ENCODE measurements at regions not wholly inside any gene's neighbourhood (a gene's known extent, or its start where the extent isn't known, plus 50 kb on each side); places are given as distances from the start of the nearest gene placed in this dataset.
"Not testable (repeated sequence)": the region's sequence is repeated elsewhere in the genome, so short reads cannot be mapped to it uniquely, and the experiment has no call there.

DNA sequence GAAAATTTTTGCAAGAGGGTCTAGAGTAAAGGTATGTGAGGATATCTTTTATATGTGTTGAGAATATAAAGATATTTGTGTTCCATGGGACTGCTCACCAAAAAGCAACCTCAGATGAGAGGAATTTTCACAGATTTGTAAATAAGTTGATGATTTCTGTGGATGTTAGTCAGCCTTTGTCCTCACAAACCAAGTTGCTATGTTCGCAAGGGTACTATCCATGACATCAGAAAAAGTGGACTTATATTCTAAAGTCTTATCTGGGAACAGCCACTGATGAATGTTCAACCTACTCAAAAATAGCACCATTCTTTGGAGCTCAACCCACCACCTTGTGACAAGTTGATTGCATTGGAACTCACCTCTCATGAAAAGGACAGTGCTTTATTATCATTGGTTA, 138.6 kb downstream of the PCDH20 start:
- no peak overlapping the region for H3K27ac ChIP-seq (ENCODE audit: low read depth in 2 of 2, low read length in 2 of 2)
- intact Hi-C loops (cut with DNase I) = no loop called here
- no peaks in the 10 kb centered on the region for H3K4me1 ChIP-seq (ENCODE audit: control insufficient read depth in 2 of 3, insufficient read depth in 2 of 3, low read depth in 1 of 3, low read length in 3 of 3)
- no peak overlapping the region for H3K9ac ChIP-seq (ENCODE audit: low read length in 3 of 3)
- no peaks in the 10 kb centered on the region for H3K36me3 ChIP-seq (ENCODE audit: control insufficient read depth in 2 of 3, insufficient read depth in 3 of 3, low read length in 3 of 3)
- no peak overlapping the region for H3K4me3 ChIP-seq (ENCODE audit: low read length in 3 of 3)
- FAIRE-seq (no peak), DNase-seq (no peak)
- H3K9me3 ChIP-seq (ENCODE audit: control insufficient read depth in 2 of 3, insufficient read depth in 1 of 3, low read length in 3 of 3) = no peaks in the 10 kb centered on the region
- H3K27me3 ChIP-seq (ENCODE audit: control insufficient read depth, insufficient read depth, low read length) = no peaks in the 10 kb centered on the region
- TF ChIP-seq, protein P1, sequence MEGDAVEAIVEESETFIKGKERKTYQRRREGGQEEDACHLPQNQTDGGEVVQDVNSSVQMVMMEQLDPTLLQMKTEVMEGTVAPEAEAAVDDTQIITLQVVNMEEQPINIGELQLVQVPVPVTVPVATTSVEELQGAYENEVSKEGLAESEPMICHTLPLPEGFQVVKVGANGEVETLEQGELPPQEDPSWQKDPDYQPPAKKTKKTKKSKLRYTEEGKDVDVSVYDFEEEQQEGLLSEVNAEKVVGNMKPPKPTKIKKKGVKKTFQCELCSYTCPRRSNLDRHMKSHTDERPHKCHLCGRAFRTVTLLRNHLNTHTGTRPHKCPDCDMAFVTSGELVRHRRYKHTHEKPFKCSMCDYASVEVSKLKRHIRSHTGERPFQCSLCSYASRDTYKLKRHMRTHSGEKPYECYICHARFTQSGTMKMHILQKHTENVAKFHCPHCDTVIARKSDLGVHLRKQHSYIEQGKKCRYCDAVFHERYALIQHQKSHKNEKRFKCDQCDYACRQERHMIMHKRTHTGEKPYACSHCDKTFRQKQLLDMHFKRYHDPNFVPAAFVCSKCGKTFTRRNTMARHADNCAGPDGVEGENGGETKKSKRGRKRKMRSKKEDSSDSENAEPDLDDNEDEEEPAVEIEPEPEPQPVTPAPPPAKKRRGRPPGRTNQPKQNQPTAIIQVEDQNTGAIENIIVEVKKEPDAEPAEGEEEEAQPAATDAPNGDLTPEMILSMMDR (IDR thresholded peaks at IDR 0.05; ENCODE audit: borderline replicate concordance, extremely low read depth, insufficient read depth) = no peak

DNA sequence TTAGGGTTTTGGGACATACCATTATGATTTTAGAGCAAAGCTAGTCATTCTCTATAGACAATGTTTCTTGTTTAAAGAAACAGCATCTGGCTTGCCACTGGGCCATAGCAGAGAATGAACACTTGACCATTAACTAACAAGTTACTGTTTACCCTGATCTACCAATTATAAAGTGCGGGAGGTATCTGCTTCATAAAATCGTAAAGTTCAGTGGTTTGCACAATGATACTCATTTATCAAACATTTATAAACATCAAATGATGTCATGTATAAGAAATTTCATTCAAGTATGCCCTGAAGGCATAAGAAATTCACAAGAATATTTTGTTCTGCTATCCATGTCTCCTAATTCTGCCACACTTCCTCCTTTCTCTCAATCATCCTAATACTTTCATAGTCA, 139.2 kb downstream of the PCDH20 start:
- Histone ChIP-seq H3K4me3 (ENCODE audit: low read length in 3 of 3) (no peak overlapping the region), H3K27me3 (ENCODE audit: control insufficient read depth, insufficient read depth, low read length) (no peaks in the 10 kb centered on the region), H3K36me3 (ENCODE audit: control insufficient read depth in 2 of 3, insufficient read depth in 3 of 3, low read length in 3 of 3) (no peaks in the 10 kb centered on the region), H3K27ac (ENCODE audit: low read depth in 2 of 2, low read length in 2 of 2) (no peak overlapping the region), H3K9ac (ENCODE audit: low read length in 3 of 3) (no peak overlapping the region), H3K9me3 (ENCODE audit: control insufficient read depth in 2 of 3, insufficient read depth in 1 of 3, low read length in 3 of 3) (no peaks in the 10 kb centered on the region), H3K4me1 (ENCODE audit: control insufficient read depth in 2 of 3, insufficient read depth in 2 of 3, low read depth in 1 of 3, low read length in 3 of 3) (no peaks in the 10 kb centered on the region)
- FAIRE-seq (no peak), DNase-seq (no peak)
- intact Hi-C loops (cut with DNase I) = no loop called here
- TF ChIP-seq, protein P1 (IDR thresholded peaks at IDR 0.05; ENCODE audit: borderline replicate concordance, extremely low read depth, insufficient read depth) = no peak

DNA sequence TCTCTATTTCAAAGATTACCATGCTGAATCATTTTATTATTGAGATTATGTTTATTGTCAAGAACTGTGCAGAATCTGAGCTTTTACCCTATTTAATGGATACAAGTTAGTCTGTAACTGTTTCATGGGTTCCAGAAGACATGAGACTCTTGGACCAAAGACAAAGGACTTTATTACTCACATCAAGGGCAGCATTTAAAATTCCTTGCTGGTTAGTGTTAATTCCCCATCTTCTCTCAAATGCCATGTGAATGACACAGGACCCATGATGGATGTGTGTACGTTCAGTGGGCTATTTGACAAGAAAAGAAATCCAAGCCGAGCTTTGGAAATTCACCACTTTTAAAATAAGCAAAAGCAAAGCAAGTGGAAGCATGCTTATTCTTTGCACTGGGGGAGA, 139.9 kb downstream of the PCDH20 start:
- no peaks in the 10 kb centered on the region for H3K36me3 ChIP-seq (ENCODE audit: control insufficient read depth in 2 of 3, insufficient read depth in 3 of 3, low read length in 3 of 3)
- no peak overlapping the region for H3K4me3 ChIP-seq (ENCODE audit: low read length in 3 of 3)
- H3K27me3 ChIP-seq (ENCODE audit: control insufficient read depth, insufficient read depth, low read length) = no peaks in the 10 kb centered on the region
- FAIRE-seq = no peak
- intact Hi-C loops (cut with DNase I) = no loop called here
- H3K4me1 ChIP-seq (ENCODE audit: control insufficient read depth in 2 of 3, insufficient read depth in 2 of 3, low read depth in 1 of 3, low read length in 3 of 3) = no peaks in the 10 kb centered on the region
- no peak overlapping the region for H3K9ac ChIP-seq (ENCODE audit: low read length in 3 of 3)
- no peak for DNase-seq
- TF ChIP-seq, protein P1 (IDR thresholded peaks at IDR 0.05; ENCODE audit: borderline replicate concordance, extremely low read depth, insufficient read depth) = no peak
- no peaks in the 10 kb centered on the region for H3K9me3 ChIP-seq (ENCODE audit: control insufficient read depth in 2 of 3, insufficient read depth in 1 of 3, low read length in 3 of 3)
- no peak overlapping the region for H3K27ac ChIP-seq (ENCODE audit: low read depth in 2 of 2, low read length in 2 of 2)

DNA sequence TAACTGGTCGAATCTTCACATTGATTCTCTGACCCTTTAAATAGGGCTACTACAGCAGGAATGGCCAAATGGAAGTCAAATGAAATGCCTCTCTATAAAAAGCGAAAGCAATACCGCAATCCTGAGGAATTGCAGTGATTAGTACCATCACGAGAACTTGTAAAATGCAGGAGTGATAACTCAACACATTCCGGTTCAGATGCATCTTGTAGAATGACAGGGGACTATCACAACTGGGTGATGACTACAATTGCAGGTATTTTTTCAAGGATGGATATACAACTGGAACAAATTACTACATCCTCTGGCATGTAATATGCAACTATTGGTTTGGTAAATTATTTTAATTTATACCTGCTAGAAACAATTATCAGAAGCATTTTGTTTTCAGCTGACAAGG, 140.4 kb downstream of the PCDH20 start:
- Histone ChIP-seq H3K9me3 (ENCODE audit: control insufficient read depth in 2 of 3, insufficient read depth in 1 of 3, low read length in 3 of 3) (no peaks in the 10 kb centered on the region), H3K4me3 (ENCODE audit: low read length in 3 of 3) (no peak overlapping the region), H3K27ac (ENCODE audit: low read depth in 2 of 2, low read length in 2 of 2) (no peak overlapping the region), H3K9ac (ENCODE audit: low read length in 3 of 3) (no peak overlapping the region), H3K27me3 (ENCODE audit: control insufficient read depth, insufficient read depth, low read length) (no peaks in the 10 kb centered on the region), H3K36me3 (ENCODE audit: control insufficient read depth in 2 of 3, insufficient read depth in 3 of 3, low read length in 3 of 3) (no peaks in the 10 kb centered on the region), H3K4me1 (ENCODE audit: control insufficient read depth in 2 of 3, insufficient read depth in 2 of 3, low read depth in 1 of 3, low read length in 3 of 3) (no peaks in the 10 kb centered on the region)
- no peak for FAIRE-seq
- no peak for DNase-seq
- intact Hi-C loops (cut with DNase I) = no loop called here
- TF ChIP-seq, protein P1 (IDR thresholded peaks at IDR 0.05; ENCODE audit: borderline replicate concordance, extremely low read depth, insufficient read depth) = no peak

DNA sequence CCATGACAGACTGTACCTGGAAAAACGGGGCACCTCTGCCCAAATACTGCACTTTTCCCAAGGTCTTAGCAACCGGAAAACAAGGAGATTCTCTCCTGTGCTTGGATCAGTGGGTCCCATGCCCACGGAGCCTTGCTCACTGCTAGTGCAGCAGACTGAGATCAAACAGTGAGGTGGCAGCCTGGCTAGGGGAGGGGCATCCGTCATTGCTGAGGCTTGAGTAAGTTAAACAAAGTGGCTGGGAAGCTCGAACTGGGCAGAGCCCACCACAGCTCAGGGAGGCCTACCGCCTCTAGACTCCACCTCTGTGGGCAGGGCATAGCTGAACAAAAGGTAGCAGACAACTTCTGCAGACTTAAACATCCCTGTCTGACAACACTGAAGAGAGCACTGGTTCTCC, 148.8 kb downstream of the PCDH20 start:
- H3K27ac ChIP-seq (ENCODE audit: low read depth in 2 of 2, low read length in 2 of 2); FAIRE-seq: not testable (repeated sequence)

More for the DNA sequence above, 148.8 kb downstream of the PCDH20 start:
- H3K9ac ChIP-seq (ENCODE audit: low read length in 3 of 3); H3K9me3 ChIP-seq (ENCODE audit: control insufficient read depth in 2 of 3, insufficient read depth in 1 of 3, low read length in 3 of 3); H3K4me1 ChIP-seq (ENCODE audit: control insufficient read depth in 2 of 3, insufficient read depth in 2 of 3, low read depth in 1 of 3, low read length in 3 of 3); intact Hi-C loops (cut with DNase I); H3K4me3 ChIP-seq (ENCODE audit: low read length in 3 of 3); DNase-seq; H3K27me3 ChIP-seq (ENCODE audit: control insufficient read depth, insufficient read depth, low read length); H3K36me3 ChIP-seq (ENCODE audit: control insufficient read depth in 2 of 3, insufficient read depth in 3 of 3, low read length in 3 of 3): not testable (repeated sequence)

Data from kidney (tissue), 13 donors.